ENCODE measurements at regions not wholly inside any gene's neighbourhood (a gene's known extent, or its start where the extent isn't known, plus 50 kb on each side); places are given as distances from the start of the nearest gene placed in this dataset.
"Not testable (repeated sequence)": the region's sequence is repeated elsewhere in the genome, so short reads cannot be mapped to it uniquely, and the experiment has no call there.

DNA sequence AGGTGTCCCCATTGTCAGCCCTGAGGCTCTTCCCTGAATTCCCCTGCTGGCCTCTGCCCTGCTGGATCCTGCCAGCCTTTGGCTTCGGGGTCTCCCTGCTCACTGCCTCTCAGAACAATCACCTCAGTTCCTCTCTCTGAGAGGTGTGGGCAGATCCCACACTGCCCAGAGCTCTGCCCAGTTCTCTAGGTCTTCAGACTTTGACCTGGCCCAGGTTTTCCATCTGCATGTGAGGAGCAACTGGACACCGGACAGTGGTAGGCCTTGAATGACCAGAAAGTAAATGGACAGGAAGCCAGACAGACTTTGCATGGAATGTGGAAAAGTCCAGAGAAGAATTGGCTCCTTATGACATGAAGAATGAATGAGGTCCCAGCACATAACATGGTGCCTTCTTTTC lies 111.8 kb downstream of the FOXD4L6 start:
- DNase-seq = not testable (repeated sequence)

DNA sequence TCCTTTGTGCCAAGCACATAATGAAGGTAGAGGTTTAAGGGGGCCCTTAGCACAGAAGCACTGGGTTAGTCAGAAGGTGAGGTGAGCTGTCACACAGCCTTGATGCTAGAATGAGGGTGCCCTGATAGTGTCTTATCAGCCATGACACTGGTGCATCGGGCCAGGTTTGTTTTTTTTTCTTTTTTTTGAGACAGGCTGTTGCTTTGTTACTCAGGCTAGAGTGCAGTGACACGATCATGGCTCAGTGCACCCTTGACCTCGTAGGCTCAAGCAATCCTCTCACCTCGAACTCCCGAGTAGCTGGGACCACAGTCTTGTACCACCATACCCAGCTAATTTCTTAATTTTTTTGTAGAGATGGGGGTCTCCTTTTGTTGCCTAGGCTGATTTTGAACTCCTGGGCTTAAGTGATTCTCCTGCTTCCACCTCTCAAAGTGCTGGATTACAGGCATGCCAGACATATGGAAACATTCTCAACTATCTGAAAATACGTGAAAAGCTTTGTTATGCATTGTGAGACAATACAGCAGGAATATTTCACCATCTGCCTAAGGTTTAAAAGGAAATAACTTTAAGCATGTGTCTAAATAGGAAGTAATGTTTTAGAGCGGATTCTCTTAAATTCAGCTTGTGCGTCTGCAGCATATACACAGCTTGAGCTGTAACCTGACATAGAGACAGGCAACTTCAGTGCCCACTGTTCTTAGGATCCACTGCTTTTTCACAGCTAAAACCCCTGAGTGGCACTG lies 128.4 kb downstream of the FOXD4L6 start:
- not testable (repeated sequence) for DNase-seq

DNA sequence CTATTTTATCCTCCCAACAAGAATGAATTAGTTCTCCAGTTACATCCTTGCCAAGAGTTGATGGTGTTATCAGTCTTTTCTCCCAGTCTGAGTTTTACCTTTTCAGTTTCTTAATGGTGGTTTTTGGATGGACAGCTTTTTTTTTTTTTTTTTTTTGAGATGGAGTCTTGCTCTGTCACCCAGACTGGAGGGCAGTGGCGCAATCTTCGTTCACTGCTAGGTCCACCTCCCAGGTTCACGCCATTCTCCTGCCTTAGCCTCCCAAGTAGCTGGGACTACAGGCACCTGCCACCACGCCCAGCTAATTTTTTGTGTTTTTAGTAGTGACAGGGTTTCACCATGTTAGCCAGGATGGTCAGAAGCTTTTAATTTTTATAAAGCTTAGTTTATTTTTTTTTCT lies 133.0 kb downstream of the FOXD4L6 start:
- not testable (repeated sequence) for DNase-seq

DNA sequence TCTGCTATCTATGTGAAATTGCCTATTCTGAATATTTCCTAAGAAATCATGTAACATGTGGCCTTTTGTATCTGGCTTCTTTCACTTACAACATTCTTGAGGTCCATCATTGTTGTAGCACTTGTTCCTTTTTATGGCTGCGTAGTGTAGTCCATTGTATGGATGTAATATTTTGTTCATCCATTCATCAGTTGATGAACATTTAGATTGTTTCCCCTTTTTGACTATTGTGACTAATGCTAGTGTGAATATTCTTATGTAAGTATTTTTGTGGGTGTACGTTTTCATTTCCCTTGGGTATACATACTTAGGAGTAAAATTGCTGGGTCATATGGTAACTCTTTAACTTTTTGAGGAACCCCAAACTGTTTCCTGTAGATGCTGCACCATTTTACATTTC lies 134.6 kb downstream of the FOXD4L6 start:
- not testable (repeated sequence) for DNase-seq

DNA sequence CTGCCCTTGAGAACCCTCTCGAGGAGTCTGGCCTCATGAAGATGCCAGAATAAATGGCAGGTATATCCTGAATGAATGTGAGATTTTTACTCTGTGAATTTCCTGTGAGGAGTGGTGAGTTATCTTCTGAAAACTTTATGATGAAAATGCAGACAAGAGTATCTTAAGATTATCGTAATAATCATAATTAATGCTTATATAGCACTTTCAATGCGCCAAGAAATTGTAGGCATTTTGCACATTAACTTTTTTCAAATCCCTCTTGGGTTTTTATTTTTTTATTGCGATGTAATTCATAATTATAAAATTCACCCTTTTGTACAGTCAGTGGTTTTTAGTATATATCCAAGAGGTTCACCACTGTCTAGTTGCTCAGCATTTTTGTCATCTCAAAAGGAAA lies 135.1 kb downstream of the FOXD4L6 start:
- DNase-seq = not testable (repeated sequence)

DNA sequence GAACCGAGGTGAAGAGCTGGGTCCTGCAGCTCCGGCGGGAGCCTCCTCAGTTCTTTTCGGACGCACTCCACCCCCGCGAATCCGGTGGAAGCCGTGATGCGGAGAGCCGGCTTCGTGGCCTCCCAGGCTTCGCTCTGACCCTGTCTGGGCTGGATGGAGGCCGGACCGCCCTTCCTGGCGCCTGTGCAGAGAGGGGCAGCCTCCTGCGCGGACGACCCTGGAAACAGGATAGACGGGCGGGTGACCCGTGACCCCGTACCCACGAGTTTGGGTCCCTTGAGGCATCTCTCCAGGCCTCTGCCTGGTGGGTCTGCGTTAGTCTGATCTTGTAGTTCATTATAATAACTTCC lies 136.0 kb downstream of the FOXD4L6 start:
- not testable (repeated sequence) for DNase-seq

DNA sequence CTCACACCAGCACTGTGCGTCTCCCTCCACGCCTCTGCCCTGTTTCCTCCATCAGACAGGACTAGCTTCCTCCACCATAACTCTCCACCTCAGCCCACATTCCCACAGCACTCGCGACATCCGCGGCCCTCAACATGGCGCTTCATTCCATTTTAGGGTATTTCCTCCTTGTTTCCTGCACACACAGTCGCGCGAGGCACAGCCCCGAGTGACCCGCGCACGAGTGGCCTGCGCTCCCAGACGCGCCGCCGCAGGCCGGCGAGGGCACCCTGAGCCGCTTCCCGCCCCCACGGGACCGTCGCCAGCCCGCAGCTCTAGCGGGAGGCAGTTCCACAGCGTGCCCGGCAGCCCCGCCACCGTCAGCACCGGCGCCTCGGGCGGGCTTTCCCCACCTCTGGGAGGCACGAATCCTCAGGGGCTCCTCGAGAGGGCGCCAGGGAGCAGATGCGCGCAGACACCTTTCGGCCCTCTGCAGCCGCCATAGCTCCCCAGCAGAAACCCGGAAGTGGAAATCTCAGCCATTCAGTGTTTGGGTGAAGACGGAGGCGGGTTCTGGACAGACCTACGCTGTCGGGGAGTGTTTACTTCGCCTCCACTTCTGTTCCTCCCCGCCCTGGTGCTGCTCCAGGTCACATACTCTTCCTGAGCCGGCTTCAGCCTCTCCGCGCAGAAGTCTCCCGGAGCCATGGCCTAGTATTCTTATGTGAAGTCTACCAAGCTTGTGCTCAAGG lies 136.6 kb downstream of the FOXD4L6 start:
- peak; percentile 98 for DNase-seq

DNA sequence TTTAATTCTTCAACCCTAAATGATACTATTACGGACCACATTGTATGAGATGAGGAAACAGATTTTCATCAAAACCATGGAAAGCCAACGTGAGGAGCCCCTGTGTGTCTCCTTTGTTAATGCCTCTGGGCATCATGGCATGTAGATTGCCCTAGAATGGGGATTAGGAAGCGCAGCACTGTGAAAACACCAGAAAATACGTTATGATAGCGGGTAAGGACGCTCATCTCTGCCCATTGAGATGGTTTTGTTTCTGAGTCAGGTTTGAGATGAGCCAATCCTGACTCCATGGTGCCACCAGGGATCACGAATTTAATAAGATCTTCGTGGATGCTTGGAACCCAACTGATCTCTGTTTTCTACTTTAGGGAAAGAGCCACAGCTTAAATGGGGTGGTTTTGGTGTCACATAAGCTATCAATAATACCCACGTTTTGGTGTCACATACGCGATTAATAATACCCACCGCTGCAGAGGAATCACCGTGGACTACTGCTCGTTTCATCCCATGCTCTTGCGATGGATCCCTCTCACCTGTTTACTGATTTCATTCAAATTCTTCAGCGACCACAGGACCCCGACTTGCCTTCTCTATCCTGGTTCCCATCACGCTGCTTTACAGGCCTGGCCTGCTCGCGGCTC lies 137.3 kb downstream of the FOXD4L6 start:
- DNase-seq = not testable (repeated sequence)

DNA sequence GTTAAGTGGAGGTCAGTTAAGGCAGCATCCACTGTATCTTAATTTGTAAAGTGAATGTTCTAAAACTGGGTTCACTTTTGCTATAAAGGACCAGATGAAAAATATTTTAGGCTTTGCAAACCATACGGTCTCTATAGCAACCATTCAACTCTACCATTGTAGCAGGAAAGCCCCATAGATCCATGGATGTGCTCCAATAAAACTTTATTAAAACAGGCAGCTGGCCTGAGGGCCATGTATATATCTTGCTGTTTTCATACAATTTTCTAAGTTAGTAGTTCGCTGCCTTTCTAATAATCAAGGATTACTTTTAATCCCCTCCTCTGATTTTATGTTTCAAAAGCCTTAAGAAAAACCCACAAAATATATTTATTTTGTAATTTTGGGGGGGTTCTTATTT lies 142.1 kb downstream of the FOXD4L6 start:
- DNase-seq = not testable (repeated sequence)

DNA sequence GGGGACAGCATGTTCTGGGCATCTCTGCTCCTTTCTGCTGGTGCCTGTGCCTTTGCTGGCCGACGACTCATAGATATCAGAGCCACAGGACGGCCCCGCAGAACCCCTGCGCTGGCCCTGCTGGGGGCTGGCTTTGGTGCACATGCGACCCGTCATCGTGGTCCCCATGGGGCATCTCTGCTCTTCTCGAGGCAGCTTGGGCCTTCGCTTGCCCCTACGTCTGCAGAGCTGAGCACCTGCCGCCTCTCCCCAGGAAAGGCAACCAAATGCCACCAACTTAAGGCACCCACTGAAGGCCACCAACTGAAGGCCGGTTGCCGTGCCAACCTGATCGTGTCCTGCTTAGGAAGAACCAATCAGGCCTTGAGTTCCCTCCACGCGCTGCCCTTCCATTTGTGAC lies 153.1 kb downstream of the FOXD4L6 start:
- DNase-seq = not testable (repeated sequence)

DNA sequence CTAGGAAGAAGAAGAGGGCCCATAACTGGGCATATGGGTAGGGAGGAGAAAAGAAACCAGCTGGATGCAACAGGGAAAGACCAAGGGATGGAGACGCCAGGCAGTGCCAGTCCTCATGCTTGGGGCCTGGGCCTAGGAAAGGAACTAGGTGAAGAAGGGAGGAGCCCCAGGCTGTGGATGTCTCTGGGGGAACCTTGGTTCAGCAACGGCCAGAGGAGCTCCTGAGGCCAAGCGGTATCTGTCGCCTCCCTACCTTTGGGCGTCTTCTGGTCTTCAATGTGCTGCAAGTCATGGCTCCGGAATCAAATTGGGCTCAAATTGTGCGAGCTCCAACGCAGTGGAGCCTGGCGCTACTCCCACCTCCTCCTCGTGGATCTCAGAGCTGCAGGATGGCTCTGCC lies 153.6 kb downstream of the FOXD4L6 start:
- DNase-seq = not testable (repeated sequence)

DNA sequence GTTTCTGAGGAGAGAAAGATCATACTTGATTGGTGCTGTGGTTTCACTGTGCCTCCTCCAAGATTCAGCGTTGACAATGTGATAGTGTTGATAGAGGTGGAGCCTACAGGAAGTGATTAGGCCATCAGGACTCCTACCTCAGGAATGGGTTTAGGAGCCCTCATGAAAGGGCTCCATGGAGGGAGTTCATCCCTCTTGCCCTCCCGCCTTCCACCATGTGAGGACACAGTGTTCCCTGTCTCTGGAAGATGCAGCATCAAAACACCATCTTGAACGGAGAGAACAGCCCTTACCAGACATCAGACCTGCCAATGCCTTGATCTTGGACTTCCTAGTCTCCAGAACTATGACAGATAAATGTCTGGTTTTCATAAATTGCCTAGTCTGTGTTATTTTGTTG lies 156.7 kb downstream of the FOXD4L6 start:
- DNase-seq = not testable (repeated sequence)

DNA sequence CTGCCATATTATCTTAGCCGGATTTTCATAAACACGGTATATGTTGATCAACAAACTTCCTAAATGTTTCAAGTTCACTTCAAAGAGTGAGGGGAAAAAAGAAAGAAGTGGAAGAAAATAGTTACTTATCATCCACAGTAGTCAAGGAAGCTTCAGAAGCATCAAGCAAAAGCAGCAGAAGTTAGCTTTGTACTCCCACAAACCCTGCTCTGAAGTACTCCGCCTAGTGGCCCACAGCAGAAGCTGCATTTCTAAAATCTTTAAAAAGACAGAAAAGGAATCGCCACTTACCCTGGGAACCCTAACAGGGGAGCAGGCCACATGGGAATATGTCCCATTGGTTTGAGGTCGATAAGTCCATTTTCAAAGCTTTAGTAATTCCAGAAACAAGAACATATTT lies 158.1 kb downstream of the FOXD4L6 start:
- DNase-seq = not testable (repeated sequence)

DNA sequence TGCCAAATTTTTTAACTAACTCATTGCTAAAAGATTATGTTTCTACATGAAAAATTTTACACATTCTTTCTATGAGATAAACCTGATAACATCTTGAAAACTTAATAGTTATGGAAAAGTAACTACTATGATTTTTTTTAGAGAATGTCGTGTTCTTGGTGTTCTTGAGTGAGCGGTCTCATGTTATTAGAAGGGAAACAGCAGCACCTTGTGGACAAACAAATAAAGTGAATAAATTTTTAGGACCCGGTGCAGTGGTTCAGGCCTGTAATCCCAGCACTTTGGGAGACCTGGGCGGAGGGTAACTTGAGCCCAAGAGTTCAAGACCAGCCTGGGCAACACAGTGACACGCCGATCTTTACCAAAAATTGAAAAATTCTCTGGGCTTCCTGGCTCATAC lies 166.0 kb downstream of the FOXD4L6 start:
- not testable (repeated sequence) for DNase-seq

DNA sequence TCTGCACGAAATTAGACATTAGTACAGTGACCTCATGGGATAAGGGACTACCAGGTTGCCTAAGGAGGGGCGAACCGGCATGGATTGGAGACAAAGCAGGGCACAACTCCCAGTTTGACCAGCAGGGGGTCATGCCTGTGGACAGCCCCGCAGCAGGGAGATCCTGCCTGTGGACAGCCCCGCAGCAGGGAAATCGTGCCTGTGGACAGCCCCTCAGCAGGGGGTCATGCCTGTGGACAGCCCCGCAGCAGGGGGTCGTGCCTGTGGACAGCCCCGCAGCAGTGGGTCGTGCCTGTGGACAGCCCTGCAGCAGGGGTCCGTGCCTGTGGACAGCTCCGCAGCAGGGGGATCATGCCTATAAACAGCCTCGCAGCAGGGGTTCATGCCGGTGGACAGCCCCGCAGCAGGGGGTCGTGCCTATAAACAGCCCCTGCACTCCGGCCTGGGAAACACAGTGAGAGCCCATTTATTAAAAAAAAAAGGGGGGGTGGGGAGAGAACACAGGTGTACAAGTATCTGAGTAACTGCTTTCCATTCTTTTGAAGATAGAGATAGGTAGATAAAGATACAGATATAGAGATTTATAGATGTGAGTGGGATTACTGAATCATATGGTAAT lies 176.5 kb downstream of the FOXD4L6 start:
- not testable (repeated sequence) for DNase-seq

DNA sequence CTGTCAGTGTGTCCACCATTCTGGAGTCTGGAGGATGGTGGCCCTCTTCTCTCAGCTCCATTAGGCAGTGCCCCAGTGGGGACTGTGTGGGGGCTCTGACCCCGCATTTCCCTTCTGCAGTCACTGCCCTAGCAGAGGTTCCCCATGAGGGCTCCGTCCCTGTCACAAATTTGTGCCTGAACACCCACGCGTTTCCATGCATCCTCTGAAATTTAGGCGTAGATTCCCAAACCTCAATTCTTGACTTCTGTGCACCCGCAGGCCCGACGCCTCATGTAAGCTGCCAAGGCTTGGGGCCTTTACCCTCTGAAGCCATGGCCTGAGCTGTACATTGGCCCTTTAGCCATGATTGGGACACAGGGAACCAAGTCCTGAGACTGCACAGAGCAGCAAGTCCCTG lies 182.3 kb downstream of the FOXD4L6 start:
- DNase-seq = not testable (repeated sequence)

DNA sequence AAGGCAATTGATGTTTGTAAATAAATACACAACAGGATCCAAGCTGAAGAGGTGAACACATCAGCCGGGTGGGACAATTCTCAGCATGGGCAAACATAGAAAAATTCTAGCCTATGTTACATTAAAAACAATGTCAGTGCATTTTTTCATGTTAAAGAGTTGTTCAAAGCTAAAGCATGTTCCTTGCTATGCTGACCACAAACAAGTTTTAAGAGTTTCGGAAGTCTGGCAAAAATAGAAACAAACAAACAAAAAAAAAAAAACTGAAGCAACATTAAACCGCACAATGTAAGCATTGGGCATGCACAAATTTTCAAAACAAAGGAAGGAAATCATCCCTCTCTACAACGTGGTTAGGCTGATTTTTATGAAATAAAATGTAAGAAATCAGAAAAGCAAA lies 185.8 kb downstream of the FOXD4L6 start:
- not testable (repeated sequence) for DNase-seq

DNA sequence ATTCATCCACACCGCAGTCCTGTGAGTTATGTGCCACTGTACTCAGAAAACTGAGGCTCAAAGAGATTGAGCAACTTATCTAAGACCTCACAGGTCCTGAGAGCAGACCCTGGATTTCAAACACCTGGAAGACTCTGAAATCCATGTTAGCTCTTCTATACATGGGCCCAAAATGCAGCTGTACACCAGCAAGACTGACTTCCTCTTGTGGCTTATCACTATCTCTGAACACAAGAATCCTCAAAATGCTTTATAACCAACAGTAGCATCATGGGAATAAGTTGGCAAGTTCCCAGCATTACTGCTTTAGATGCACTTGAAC lies 188.6 kb downstream of the FOXD4L6 start:
- DNase-seq = not testable (repeated sequence)

DNA sequence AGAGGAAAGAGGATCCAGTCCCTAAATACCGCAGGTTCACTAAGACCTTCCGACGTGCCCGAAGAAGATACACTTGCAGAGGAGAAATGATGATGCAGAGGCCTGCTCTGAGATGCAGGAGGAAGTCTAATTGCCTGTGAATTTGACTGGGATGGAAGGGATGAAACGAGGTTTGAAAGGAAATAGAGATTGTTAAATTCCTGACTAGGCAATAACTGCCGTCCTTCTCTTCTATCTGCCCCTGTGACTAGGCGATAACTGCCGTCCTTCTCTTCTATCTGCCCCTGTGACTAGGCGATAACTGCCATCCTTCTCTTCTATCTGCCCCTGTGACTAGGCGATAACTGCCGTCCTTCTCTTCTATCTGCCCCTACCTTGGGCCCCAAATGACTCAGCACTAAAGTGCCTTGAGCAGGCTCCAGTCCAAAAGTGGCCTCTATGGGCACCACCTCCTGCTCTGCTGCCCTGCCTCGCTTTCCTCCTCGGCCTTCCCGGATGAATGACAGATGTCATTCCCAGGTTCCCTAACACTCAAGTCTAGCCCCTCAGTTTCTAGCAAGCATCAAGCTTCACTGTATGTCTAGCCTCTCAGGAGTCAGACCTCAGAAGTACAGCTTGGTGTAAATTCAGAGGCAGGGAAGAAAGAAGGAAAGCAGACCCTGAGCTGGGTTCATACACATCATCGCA lies 189.1 kb downstream of the FOXD4L6 start:
- DNase-seq = not testable (repeated sequence)

DNA sequence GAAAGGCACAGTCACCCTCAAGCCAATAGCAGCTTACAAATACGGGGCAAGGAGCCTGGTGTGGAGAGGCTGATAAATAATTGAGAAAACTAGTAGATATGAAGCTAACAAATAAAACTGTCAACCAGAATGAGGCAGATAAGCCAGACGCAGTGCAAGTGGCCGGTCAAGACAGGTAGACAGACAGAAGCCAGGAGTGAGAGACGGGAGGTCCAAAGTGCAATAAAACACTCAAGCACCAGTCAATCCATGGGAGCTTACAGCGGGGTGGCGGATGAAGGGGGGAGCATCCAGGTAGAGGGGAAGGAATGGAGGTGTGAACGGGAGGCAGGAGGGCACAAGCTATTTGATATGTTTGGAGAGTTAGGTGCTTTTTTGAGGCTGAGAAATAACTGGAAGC lies 193.1 kb downstream of the FOXD4L6 start:
- no peak for DNase-seq

DNA sequence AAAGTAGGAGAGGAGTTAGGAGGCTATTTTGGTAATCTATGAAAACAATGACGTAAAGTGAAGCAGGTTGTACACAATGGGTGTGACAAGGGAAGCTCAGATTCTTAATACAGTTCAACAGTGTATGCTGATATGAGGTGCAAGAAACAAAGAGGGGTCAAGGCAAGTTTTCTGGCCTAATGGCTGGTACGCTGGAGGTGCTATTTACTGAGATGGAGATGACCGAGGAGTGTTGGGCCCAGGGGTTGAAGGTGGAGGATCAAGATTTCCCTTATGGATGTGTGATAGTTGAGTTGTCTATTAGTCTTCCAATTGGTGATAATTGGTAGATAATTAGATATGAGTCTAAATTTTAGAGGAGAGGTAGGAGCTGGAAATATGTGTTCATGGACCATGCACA lies 194.0 kb downstream of the FOXD4L6 start:
- DNase-seq = not testable (repeated sequence)

DNA sequence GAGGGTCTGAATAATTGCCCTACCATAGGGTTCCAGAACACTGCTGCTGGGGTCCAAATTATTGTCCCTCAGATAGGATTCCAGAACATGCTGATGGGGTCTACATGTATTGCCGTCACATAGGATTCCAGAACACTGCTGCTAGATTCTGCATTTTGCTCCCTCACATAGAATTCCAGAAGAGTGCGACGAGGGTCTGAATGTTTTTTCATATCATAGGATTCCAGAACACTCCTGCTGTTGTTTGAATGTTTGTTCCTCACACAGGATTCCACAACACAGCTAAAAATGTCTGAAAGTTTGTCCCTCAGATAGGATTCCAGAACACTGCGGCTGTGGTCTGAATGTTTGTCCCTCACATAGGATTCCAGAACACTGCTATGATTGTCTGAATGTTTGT lies 198.1 kb downstream of the FOXD4L6 start:
- DNase-seq = not testable (repeated sequence)

DNA sequence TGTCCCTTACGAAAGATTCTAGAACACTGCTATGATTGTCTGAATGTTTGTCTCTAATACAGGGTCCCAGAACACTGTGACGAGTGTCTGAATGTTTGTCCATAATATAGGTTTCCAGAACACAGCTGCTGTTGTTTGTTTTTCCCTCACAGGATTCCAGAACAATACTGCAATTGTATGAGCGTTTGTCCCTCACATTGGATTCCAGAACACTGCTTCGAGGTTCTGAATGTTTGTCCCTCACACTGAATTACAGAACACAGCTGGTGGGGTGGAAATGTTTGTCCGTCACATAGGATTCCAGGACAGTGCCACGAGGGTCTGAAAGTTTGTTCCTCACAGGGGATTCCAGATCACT lies 199.0 kb downstream of the FOXD4L6 start:
- not testable (repeated sequence) for DNase-seq

Measured in EL (cell line).